Kidney (tissue), 13 donors: ENCODE measurements at regions not wholly inside any gene's neighbourhood (a gene's known extent, or its start where the extent isn't known, plus 50 kb on each side); places are given as distances from the start of the nearest gene placed in this dataset.
A peak's percentile ranks its signal among the peaks of the same experiment; 100 is the strongest.

Source experiments
- DNase-seq, 5 donors: peaks; one replicate each; pipeline ENCODE4 v3.0.0-alpha.2; 2013 to 2020
- FAIRE-seq: peaks from 2 replicates; lab custom pipeline; 2012; peaks lifted over from hg19 to GRCh38; lab: Jason Lieb, UNC
- H3K27ac ChIP-seq, 2 donors: one replicate each; pipeline ENCODE4 v1.7.0; 2013; ENCODE audit warnings: low read depth in 2 of 2, low read length in 2 of 2, inconsistent platforms in 1 of 2
- H3K27me3 ChIP-seq: one replicate; pipeline ENCODE4 v1.7.1; 2013; ENCODE audit warnings: low read length, inconsistent platforms; ENCODE audit not compliant: control insufficient read depth, insufficient read depth
- H3K36me3 ChIP-seq, 3 donors: one replicate each; pipeline versions ENCODE4 v1.7.0 to v1.7.1; 2013; ENCODE audit warnings: low read length in 3 of 3, control low read depth in 1 of 3, inconsistent platforms in 1 of 3; ENCODE audit not compliant: insufficient read depth in 3 of 3, control insufficient read depth in 2 of 3
- H3K4me1 ChIP-seq, 3 donors: one replicate each; pipeline versions ENCODE4 v1.7.0 to v1.7.1; 2013; ENCODE audit warnings: low read length in 3 of 3, inconsistent platforms in 1 of 3, low read depth in 1 of 3; ENCODE audit not compliant: control insufficient read depth in 2 of 3, insufficient read depth in 2 of 3
- H3K4me3 ChIP-seq, 3 donors: one replicate each; pipeline versions ENCODE4 v1.7.0 to v1.8.1; 2013; ENCODE audit warnings: low read length in 3 of 3, control low read depth in 1 of 3, inconsistent platforms in 1 of 3
- H3K9ac ChIP-seq, 3 donors: one replicate each; pipeline versions ENCODE4 v1.7.0 to v1.7.1; 2013; ENCODE audit warnings: low read length in 3 of 3, control low read depth in 1 of 3, inconsistent platforms in 1 of 3
- H3K9me3 ChIP-seq, 3 donors: one replicate each; pipeline versions ENCODE4 v1.7.0 to v1.7.1; 2013; ENCODE audit warnings: low read length in 3 of 3, control low read depth in 1 of 3, inconsistent platforms in 1 of 3; ENCODE audit not compliant: control insufficient read depth in 2 of 3, insufficient read depth in 1 of 3
- intact Hi-C: fragments of 100-400 bp; cut with DNase I; formaldehyde crosslinking; loops from one replicate; pipeline ENCODE4 v1.11.1; 2022
- TF ChIP-seq, protein P1 (sequence below): IDR thresholded peaks from 3 replicates; pipeline ENCODE4 v1.5.1; 2012; ENCODE audit warnings: mild to moderate bottlenecking, moderate library complexity, borderline replicate concordance; ENCODE audit not compliant: insufficient read depth; ENCODE audit errors: extremely low read depth
- donor health status: control.
- donor health status: control.
- donor health status: control.
- donor health status: control.
- donor health status: control.
- donor health status: DM: yes; HTN: yes; CAD: no.
- donor health status: Normal renal cell carcinoma (clear cell type).

DNA sequence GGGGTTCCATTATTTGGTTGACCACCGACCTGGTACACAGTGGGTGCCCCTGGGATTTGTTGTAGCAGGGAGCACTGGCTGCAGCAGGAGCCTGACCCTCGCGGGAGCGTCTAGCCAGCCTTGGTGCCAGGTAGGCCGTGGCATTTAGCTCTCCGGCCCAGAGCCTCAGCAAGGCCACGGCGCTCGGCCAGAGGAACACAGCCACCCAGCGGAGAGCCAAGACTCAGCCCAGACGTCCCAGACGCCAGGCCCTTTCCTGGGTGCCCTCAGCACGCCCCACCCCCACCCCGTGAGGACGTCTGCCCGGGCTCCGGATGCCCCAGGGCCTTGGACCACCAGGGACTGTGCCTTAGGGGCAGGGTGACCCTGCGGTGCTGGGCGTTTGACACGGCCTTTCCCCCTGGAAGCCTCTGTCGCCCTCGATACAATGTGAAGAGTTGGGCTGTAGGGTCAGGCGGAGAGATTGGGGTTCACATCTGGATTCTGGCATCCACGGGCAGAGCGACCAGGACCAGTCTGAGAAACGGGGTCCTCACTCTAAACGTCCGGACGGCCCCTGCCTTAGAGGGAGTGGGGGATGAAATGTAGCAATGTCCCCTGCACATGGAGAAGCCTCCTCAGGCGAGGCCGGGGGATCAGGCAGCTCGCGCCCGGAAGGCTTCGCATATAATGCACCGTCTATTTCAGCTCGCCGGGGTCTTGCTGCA is 99.2 kb upstream of the FGF3 start:
- DNase-seq: peak in 2 of 5 donors; percentile 57 to 79
- H3K9ac ChIP-seq: peak overlapping the region in 1 of 3 donors; percentile 12
- H3K27me3 ChIP-seq: no peaks in the 10 kb centered on the region
- H3K27ac ChIP-seq: peak overlapping the region in 1 of 2 donors; percentile 44
- no peak for FAIRE-seq
- H3K36me3 ChIP-seq: no peaks in the 10 kb centered on the region
- TF ChIP-seq, protein P1, sequence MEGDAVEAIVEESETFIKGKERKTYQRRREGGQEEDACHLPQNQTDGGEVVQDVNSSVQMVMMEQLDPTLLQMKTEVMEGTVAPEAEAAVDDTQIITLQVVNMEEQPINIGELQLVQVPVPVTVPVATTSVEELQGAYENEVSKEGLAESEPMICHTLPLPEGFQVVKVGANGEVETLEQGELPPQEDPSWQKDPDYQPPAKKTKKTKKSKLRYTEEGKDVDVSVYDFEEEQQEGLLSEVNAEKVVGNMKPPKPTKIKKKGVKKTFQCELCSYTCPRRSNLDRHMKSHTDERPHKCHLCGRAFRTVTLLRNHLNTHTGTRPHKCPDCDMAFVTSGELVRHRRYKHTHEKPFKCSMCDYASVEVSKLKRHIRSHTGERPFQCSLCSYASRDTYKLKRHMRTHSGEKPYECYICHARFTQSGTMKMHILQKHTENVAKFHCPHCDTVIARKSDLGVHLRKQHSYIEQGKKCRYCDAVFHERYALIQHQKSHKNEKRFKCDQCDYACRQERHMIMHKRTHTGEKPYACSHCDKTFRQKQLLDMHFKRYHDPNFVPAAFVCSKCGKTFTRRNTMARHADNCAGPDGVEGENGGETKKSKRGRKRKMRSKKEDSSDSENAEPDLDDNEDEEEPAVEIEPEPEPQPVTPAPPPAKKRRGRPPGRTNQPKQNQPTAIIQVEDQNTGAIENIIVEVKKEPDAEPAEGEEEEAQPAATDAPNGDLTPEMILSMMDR: no peak
- H3K9me3 ChIP-seq: no peaks in the 10 kb centered on the region
- intact Hi-C loops: no loop called here
- H3K4me1 ChIP-seq: peaks cover 0 to 23% (median 0%) of the 10 kb centered on the region in 3 donors
- H3K4me3 ChIP-seq: no peak overlapping the region

DNA sequence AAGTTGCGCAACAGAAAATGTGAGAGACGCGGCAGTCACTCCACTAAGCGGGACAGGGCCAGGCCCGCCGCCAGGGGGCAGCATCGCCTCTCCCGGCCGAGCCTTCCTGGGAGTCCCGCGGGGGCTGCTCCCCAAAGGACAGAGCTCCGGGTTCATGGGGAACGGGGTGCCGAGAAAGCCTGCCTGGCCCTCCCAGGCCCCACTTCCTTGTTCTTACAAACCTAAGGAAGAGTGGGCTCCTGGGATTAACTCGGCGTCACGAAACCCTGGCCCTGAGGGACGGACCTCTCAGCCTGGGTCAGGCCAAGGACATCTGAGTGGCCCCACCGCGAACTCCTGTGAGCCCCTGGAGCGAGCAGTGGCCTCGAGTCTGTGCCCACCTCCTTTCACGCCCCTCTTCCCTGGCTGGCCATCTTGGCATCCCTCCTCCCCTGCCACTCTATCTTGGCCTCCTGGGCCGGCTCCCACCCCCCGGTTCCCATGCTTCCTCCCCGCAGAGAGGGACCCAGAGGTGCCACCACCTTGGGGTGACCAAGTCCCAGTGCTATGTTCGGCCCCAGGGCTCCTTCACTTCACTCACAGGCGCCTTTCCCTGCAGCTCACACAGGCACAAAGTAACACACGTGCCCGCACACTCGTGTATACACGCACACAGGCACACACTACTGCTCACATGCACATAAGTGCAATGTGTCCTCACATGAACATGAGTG is 99.9 kb upstream of the FGF3 start:
- intact Hi-C loops: no loop called here
- TF ChIP-seq, protein P1: peak; percentile 88
- Histone ChIP-seq H3K9ac (no peak overlapping the region), H3K36me3 (no peaks in the 10 kb centered on the region), H3K27ac (no peak overlapping the region), H3K4me3 (no peak overlapping the region), H3K4me1 (peaks cover 0 to 23% (median 0%) of the 10 kb centered on the region in 3 donors), H3K27me3 (no peaks in the 10 kb centered on the region), H3K9me3 (no peaks in the 10 kb centered on the region)
- peak; percentile 82 to 91 (median 89) for DNase-seq
- FAIRE-seq: no peak

DNA sequence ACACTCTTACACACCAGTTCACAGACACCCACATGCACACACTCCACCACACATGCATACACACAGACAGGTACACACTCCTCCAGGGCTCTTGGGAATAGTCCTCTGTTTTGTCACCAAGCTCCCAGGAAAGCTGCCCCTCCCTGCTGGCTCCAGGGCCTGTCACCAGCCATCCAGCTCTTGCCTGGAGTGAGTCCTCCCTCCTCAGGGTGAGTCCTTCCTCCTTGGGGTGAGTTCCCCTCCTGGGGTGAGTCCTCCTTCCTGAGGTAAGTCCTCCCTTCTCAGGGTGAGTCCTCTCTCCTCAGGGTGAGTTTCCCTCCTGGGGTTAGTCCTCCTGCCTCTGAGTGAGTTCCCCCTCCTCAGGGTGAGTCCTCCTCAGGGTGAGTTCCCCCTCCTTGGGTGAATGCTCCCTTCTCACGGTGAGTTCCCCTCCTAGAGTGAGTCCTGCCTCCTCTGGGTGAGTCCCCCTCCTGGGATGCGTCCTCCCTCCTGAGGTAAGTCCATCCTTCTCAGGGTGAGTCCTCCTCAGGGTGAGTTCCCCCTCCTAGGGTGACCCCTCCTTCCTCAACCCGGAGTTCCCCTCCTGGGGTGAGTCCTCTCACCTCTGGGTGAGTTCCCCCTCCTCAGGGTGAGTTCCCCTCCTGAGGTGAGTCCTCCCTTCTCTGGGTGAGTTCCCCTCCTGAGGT is 100.6 kb upstream of the FGF3 start:
- H3K27ac ChIP-seq: no peak overlapping the region
- TF ChIP-seq, protein P1: no peak
- H3K9me3 ChIP-seq: no peaks in the 10 kb centered on the region
- peak in 2 of 5 donors; percentile 8 to 27 for DNase-seq
- H3K4me1 ChIP-seq: peaks cover 0 to 23% (median 0%) of the 10 kb centered on the region in 3 donors
- FAIRE-seq: no peak
- no peak overlapping the region for H3K4me3 ChIP-seq
- no peaks in the 10 kb centered on the region for H3K27me3 ChIP-seq
- no peak overlapping the region for H3K9ac ChIP-seq
- H3K36me3 ChIP-seq: no peaks in the 10 kb centered on the region
- intact Hi-C loops: loop anchor here (10.0 kb wide), 1 partner anchor 265 kb away; no protein-coding TSS in a partner anchor
